Lung (tissue), 11 donors: ENCODE measurements at regions not wholly inside any gene's neighbourhood (a gene's known extent, or its start where the extent isn't known, plus 50 kb on each side); places are given as distances from the start of the nearest gene placed in this dataset.
A peak's percentile ranks its signal among the peaks of the same experiment; 100 is the strongest.

ENCODE experiments used
- ATAC-seq: fragments of 200-7000 bp; cut with Tn5 transposase; one replicate; pipeline ENCODE4 v1.9.1; 2020; ENCODE audit warnings: moderate number of reproducible peaks; ENCODE audit not compliant: insufficient read depth, low FRiP score
- DNase-seq, 3 donors: peaks; one replicate each; pipeline ENCODE4 v3.0.0-alpha.2; 2013 to 2017
- H3K27ac ChIP-seq, 2 donors: one replicate each; pipeline ENCODE4 v1.5.1; 2013; ENCODE audit warnings: mild to moderate bottlenecking in 2 of 2, moderate library complexity in 2 of 2, control low read depth in 1 of 2, inconsistent platforms in 1 of 2, low read depth in 1 of 2, low read length in 1 of 2
- H3K27me3 ChIP-seq, 3 donors: one replicate each; pipeline ENCODE4 v1.5.1; 2013; ENCODE audit warnings: low read length in 2 of 3; ENCODE audit not compliant: control insufficient read depth in 3 of 3, insufficient read depth in 3 of 3
- H3K36me3 ChIP-seq, 4 donors: one replicate each; pipeline ENCODE4 v1.5.1; 2013; ENCODE audit warnings: low read length in 4 of 4, mild to moderate bottlenecking in 1 of 4, moderate library complexity in 1 of 4; ENCODE audit not compliant: control insufficient read depth in 4 of 4, insufficient read depth in 4 of 4
- H3K4me1 ChIP-seq, 5 donors: one replicate each; pipeline ENCODE4 v1.5.1; 2013; ENCODE audit warnings: low read length in 5 of 5, mild to moderate bottlenecking in 2 of 5, moderate library complexity in 1 of 5; ENCODE audit not compliant: control insufficient read depth in 5 of 5, insufficient read depth in 5 of 5
- H3K4me3 ChIP-seq: one replicate; pipeline ENCODE4 v1.5.1; 2013; ENCODE audit warnings: mild to moderate bottlenecking, control low read depth, moderate library complexity
- H3K9ac ChIP-seq, 2 donors: one replicate each; pipeline ENCODE4 v1.5.1; 2013; ENCODE audit warnings: low read length in 2 of 2, control low read depth in 1 of 2; ENCODE audit not compliant: insufficient read depth in 1 of 2
- H3K9me3 ChIP-seq, 4 donors: one replicate each; pipeline ENCODE4 v1.5.1; 2013; ENCODE audit warnings: low read length in 3 of 4, mild to moderate bottlenecking in 1 of 4, moderate library complexity in 1 of 4; ENCODE audit not compliant: control insufficient read depth in 4 of 4, insufficient read depth in 3 of 4
- CTCF ChIP-seq: IDR thresholded peaks from 2 replicates; pipeline ENCODE4 v1.5.1; 2012; ENCODE audit warnings: mild to moderate bottlenecking; ENCODE audit errors: control extremely low read depth, extremely low read depth
- WGBS, 2 donors: extraction: QIAGEN DNeasy Blood & Tissue Kit; methylation state at CpG; one replicate each; pipeline ENCODE4 v1.1.7; 2013; 5-methylcytosine and 5-hydroxymethylcytosine counted together
- donor health status: control.
- donor health status: control.
- donor health status: Bipolar disorder and iron deficiency.
- donor health status: healthy.
- donor health status: DM: yes; HTN: yes; CAD: no.

DNA sequence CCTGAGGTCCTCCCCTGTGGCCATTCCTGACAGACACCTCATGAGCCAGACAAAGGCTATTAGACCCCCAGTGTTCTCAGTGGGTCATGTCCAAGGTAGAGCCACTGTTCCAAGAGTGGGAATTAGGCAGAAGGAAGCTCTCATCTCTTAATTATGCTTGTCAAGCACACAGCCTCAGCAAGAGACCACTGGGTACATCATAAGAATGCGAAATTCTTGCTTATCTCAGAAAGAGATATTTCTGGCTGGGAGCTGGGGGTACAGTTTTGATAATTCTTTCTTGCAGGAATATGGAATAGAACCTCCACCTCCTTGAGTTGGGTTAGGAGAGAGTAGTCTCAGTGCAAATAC is 1280.0 kb upstream of the CNTN5 start:
- ATAC-seq: no peak

DNA sequence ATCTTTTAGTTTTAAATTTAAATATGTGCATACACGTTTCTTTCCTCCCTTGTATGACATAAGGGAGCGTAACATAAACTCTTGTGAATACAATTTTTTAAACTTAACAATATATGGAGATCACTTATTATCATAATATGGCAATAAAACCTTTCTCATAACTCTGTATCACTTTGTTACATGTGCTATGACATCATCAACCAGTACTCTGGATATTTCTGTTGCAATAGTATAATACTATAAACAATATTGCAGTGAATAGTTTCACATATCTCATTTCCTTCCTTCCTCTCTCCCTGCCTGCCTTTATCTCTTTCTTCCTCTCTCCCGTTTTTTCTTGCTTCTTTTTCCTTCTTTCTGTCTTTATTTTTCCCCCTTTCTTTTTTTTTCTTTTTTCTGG is 1278.0 kb upstream of the CNTN5 start:
- no peak overlapping the region for H3K9ac ChIP-seq
- H3K9me3 ChIP-seq: no peaks in the 10 kb centered on the region
- 69 to 70% methylated on average over 3 of the region's 3 CpGs for WGBS, 2 donors
- no peak overlapping the region for H3K27ac ChIP-seq
- H3K4me1 ChIP-seq: peaks cover 0 to 22% (median 8%) of the 10 kb centered on the region in 5 donors
- H3K4me3 ChIP-seq: no peak overlapping the region
- no peaks in the 10 kb centered on the region for H3K27me3 ChIP-seq
- DNase-seq (peak in 2 of 3 donors; percentile 10 to 14), ATAC-seq (no peak)
- no peaks in the 10 kb centered on the region for H3K36me3 ChIP-seq
- TF ChIP-seq CTCF: no peak

More for the DNA sequence above, 1280.0 kb upstream of the CNTN5 start:
- TF ChIP-seq CTCF: no peak
- no peak overlapping the region for H3K9ac ChIP-seq
- WGBS, 2 donors: 92 to 96% methylated on average over 1 of the region's 1 CpG
- peaks cover 0 to 18% (median 5%) of the 10 kb centered on the region in 5 donors for H3K4me1 ChIP-seq
- H3K4me3 ChIP-seq: no peak overlapping the region
- H3K9me3 ChIP-seq: peaks cover 0 to 6% (median 3%) of the 10 kb centered on the region in 4 donors
- H3K27ac ChIP-seq: peak overlapping the region in 1 of 2 donors; percentile 22
- no peak for DNase-seq
- H3K27me3 ChIP-seq: no peaks in the 10 kb centered on the region
- no peaks in the 10 kb centered on the region for H3K36me3 ChIP-seq

- no peaks in the 10 kb centered on the region for H3K36me3 ChIP-seq
- ATAC-seq: no peak
- no peak for TF ChIP-seq CTCF
- H3K4me3 ChIP-seq: no peak overlapping the region
- no peak overlapping the region for H3K9ac ChIP-seq
- H3K4me1 ChIP-seq: peaks cover 0 to 22% (median 8%) of the 10 kb centered on the region in 5 donors
- no peaks in the 10 kb centered on the region for H3K27me3 ChIP-seq
- H3K9me3 ChIP-seq: no peaks in the 10 kb centered on the region
- WGBS, 2 donors: 88 to 91% methylated on average over 3 of the region's 3 CpGs
- DNase-seq: no peak
- no peak overlapping the region for H3K27ac ChIP-seq
Measured at GRCh38 chr11:97743205-97743742, 1277.5 kb upstream of the CNTN5 start.

DNA sequence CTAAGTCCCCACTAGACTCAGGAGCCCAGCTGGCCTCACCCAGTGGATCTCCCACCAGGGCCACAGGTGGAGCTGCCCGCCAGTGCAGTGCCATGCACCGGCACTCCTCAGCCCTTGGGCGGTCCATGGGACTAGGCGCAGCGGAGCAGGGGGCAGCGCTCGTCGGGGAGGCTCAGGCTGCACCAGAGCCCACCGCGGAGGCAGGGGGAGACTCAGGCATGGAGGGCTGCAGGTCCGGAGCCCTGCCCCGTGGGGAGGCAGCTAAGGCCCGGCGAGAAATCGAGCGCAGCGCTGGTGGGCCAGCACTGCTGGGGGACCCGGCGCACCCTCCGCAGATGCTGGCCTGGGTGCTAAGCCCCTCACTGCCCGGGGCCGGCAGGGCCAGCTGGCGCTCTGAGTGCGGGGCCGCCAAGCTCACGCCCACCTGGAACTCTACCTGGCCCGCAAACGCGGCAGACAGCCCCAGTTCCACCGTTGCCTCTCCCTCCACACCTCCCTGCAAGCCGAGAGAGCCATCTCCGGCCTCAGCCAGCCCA is 1275.2 kb upstream of the CNTN5 start:
- no peak for TF ChIP-seq CTCF

More for the DNA sequence above, 1275.2 kb upstream of the CNTN5 start:
- Histone ChIP-seq H3K36me3 (no peaks in the 10 kb centered on the region), H3K27ac (no peak overlapping the region), H3K9ac (no peak overlapping the region), H3K4me3 (no peak overlapping the region), H3K4me1 (peaks cover 0 to 8% (median 4%) of the 10 kb centered on the region in 5 donors), H3K9me3 (no peaks in the 10 kb centered on the region), H3K27me3 (no peaks in the 10 kb centered on the region)
- DNase-seq: no peak
- ATAC-seq: no peak
- WGBS, 2 donors: 82 to 85% methylated on average over 30 to 32 of the region's 32 CpGs
